MM.1S (cell line): ENCODE measurements at regions not wholly inside any gene's neighbourhood (a gene's known extent, or its start where the extent isn't known, plus 50 kb on each side); places are given as distances from the start of the nearest gene placed in this dataset.
"Not testable (repeated sequence)": the region's sequence is repeated elsewhere in the genome, so short reads cannot be mapped to it uniquely, and the experiment has no call there.

Experiments used
- DNase-seq: peaks from one replicate; pipeline ENCODE4 v3.0.0-alpha.2; 2015
- H2AFZ ChIP-seq: fragments of 300-600 bp; sonication (generic); 2 replicates; pipeline ENCODE4 v1.6.0; 2016; ENCODE audit warnings: antibody characterized with exemption, low read length
- H3F3A ChIP-seq: fragments of 300-600 bp; sonication (generic); 2 replicates; pipeline ENCODE4 v1.6.1; 2016; ENCODE audit warnings: mild to moderate bottlenecking, antibody characterized with exemption, low read length, moderate library complexity, mixed read lengths; ENCODE audit not compliant: insufficient read depth
- H3K27ac ChIP-seq: fragments of 300-600 bp; sonication (generic); 2 replicates; pipeline ENCODE4 v1.5.1; 2016; ENCODE audit warnings: mild to moderate bottlenecking, low read length
- H3K27me3 ChIP-seq: fragments of 300-600 bp; sonication (generic); replicated peaks from 2 replicates; pipeline ENCODE4 v1.6.0; 2016; ENCODE audit warnings: low read length; ENCODE audit not compliant: insufficient read depth
- H3K36me3 ChIP-seq: fragments of 300-600 bp; sonication (generic); replicated peaks from 2 replicates; pipeline ENCODE4 v1.6.1; 2016; ENCODE audit warnings: mild to moderate bottlenecking, low read length, mixed read lengths; ENCODE audit not compliant: insufficient read depth
- H3K4me1 ChIP-seq: fragments of 300-600 bp; sonication (generic); 2 replicates; pipeline ENCODE4 v1.6.1; 2016; ENCODE audit warnings: low read length, mixed read lengths
- H3K4me2 ChIP-seq: fragments of 300-600 bp; sonication (generic); 2 replicates; pipeline ENCODE4 v1.6.0; 2016; ENCODE audit warnings: low read depth, low read length
- H3K4me3 ChIP-seq: fragments of 300-600 bp; sonication (generic); 2 replicates; pipeline ENCODE4 v1.5.1; 2016; ENCODE audit warnings: low read length, mixed read lengths
- H3K79me2 ChIP-seq: fragments of 300-600 bp; sonication (generic); 2 replicates; pipeline ENCODE4 v1.6.1; 2016; ENCODE audit warnings: mixed run types, low read length, mixed read lengths
- H3K9ac ChIP-seq: fragments of 300-600 bp; sonication (generic); 2 replicates; pipeline ENCODE4 v1.6.1; 2016; ENCODE audit warnings: low read length, mixed read lengths
- H3K9me2 ChIP-seq: fragments of 300-600 bp; sonication (generic); replicated peaks from 2 replicates; pipeline ENCODE4 v1.6.1; 2016; ENCODE audit warnings: mild to moderate bottlenecking, low read length, mixed read lengths; ENCODE audit not compliant: insufficient read depth
- H3K9me3 ChIP-seq: fragments of 300-600 bp; sonication (generic); replicated peaks from 2 replicates; pipeline ENCODE4 v1.6.1; 2016; ENCODE audit warnings: mild to moderate bottlenecking, low read length, mixed read lengths; ENCODE audit not compliant: insufficient read depth
- H4K20me1 ChIP-seq: fragments of 300-600 bp; sonication (generic); 2 replicates; pipeline ENCODE4 v1.6.1; 2016; ENCODE audit warnings: mild to moderate bottlenecking, low read length, moderate library complexity, mixed read lengths; ENCODE audit not compliant: insufficient read depth
- EZH2 ChIP-seq: fragments of 300-600 bp; sonication (generic); optimal IDR thresholded peaks from 2 replicates; pipeline ENCODE3; 2017; ENCODE audit warnings: low read depth, mild to moderate bottlenecking, antibody characterized with exemption, low read length, mixed read lengths
- EZH2phosphoT487 ChIP-seq: fragments of 300-600 bp; sonication (generic); IDR thresholded peaks from 2 replicates; pipeline ENCODE4 v1.6.1; 2018; ENCODE audit warnings: antibody characterized with exemption, low read length
- TF ChIP-seq, protein P1 (sequence below): fragments of 300-600 bp; sonication (generic); IDR thresholded peaks from 2 replicates; pipeline ENCODE4 v1.5.1; 2016; ENCODE audit warnings: antibody characterized with exemption, low read length, mixed read lengths

DNA sequence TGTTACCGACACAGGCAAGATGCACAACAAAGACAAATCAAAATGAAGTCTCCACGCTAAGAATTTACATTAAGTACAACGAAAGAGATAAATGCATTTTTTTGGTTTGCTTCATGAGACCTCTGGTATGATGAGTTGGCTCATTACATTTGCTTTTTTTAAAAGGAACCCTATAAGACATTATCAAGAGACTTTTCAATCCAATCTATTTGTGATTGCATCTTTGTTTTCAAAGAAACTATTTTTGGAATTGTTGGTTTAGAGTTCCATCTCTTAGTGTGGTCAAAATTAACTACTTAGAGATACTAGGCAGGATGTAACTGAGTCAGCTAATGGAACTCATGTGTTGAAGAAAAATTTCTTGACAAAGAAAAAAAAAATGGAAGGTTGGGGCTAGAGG lies 200.1 kb downstream of the ZC3H11B start:
- H3K4me1 ChIP-seq = no peaks in the 10 kb centered on the region
- H3K27me3 ChIP-seq = no peaks in the 10 kb centered on the region
- H4K20me1 ChIP-seq = no peaks in the 10 kb centered on the region
- no peaks in the 10 kb centered on the region for H3K9me2 ChIP-seq
- no peak overlapping the region for H2AFZ ChIP-seq
- H3K4me3 ChIP-seq = no peak overlapping the region
- H3K79me2 ChIP-seq = no peaks in the 10 kb centered on the region
- no peak overlapping the region for H3K27ac ChIP-seq
- no peaks in the 10 kb centered on the region for H3K9me3 ChIP-seq
- TF ChIP-seq, protein P1, sequence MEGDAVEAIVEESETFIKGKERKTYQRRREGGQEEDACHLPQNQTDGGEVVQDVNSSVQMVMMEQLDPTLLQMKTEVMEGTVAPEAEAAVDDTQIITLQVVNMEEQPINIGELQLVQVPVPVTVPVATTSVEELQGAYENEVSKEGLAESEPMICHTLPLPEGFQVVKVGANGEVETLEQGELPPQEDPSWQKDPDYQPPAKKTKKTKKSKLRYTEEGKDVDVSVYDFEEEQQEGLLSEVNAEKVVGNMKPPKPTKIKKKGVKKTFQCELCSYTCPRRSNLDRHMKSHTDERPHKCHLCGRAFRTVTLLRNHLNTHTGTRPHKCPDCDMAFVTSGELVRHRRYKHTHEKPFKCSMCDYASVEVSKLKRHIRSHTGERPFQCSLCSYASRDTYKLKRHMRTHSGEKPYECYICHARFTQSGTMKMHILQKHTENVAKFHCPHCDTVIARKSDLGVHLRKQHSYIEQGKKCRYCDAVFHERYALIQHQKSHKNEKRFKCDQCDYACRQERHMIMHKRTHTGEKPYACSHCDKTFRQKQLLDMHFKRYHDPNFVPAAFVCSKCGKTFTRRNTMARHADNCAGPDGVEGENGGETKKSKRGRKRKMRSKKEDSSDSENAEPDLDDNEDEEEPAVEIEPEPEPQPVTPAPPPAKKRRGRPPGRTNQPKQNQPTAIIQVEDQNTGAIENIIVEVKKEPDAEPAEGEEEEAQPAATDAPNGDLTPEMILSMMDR = no peak
- TF ChIP-seq EZH2 (no peak), EZH2phosphoT487 (no peak)
- no peak for DNase-seq
- no peaks in the 10 kb centered on the region for H3K36me3 ChIP-seq
- H3K9ac ChIP-seq = no peak overlapping the region
- no peak overlapping the region for H3K4me2 ChIP-seq
- H3F3A ChIP-seq = no peaks in the 10 kb centered on the region

GRCh38 chr1:219410721-219411120 lies 202.2 kb downstream of the ZC3H11B start:
- DNase-seq = not testable (repeated sequence)

GRCh38 chr1:219405531-219406331 lies 207.2 kb downstream of the ZC3H11B start:
- no peaks in the 10 kb centered on the region for H4K20me1 ChIP-seq
- H3K9ac ChIP-seq = no peak overlapping the region
- DNase-seq = no peak
- H3K4me1 ChIP-seq = no peaks in the 10 kb centered on the region
- H3K27me3 ChIP-seq = no peaks in the 10 kb centered on the region
- no peak overlapping the region for H3K4me2 ChIP-seq
- no peak overlapping the region for H2AFZ ChIP-seq
- no peak overlapping the region for H3K4me3 ChIP-seq
- no peak for TF ChIP-seq EZH2phosphoT487
- no peak for TF ChIP-seq EZH2
- TF ChIP-seq, protein P1 = no peak
- H3K9me3 ChIP-seq = no peaks in the 10 kb centered on the region
- no peaks in the 10 kb centered on the region for H3F3A ChIP-seq
- H3K36me3 ChIP-seq = no peaks in the 10 kb centered on the region
- H3K27ac ChIP-seq = no peak overlapping the region
- H3K9me2 ChIP-seq = no peaks in the 10 kb centered on the region
- H3K79me2 ChIP-seq = no peaks in the 10 kb centered on the region

More at GRCh38 chr1:219410721-219411120, 202.2 kb downstream of the ZC3H11B start:
- H3K36me3 ChIP-seq, H4K20me1 ChIP-seq, H3K27me3 ChIP-seq, H3K9ac ChIP-seq, H3K4me2 ChIP-seq, H3K27ac ChIP-seq, H3K4me1 ChIP-seq, H2AFZ ChIP-seq, H3K4me3 ChIP-seq, H3K9me3 ChIP-seq, H3F3A ChIP-seq, H3K9me2 ChIP-seq, H3K79me2 ChIP-seq: not testable (repeated sequence)

DNA sequence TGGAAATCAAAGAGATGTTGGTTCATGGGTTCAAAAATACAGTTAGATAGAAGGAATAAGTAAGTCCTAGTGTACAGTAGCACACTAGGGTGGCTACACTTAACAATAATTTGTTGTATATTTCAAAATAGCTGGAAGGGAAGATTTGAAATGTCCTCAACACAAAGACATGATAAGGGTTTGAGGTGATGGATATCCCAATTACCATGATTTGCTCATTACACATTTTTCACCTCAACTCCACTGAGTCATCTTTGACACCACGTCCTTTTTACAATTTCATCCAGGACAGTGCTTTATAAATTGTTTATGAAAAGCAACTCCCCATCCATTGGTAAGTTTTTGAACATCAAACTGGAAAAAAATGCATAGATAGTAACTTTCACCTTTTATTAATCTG lies 208.3 kb downstream of the ZC3H11B start:
- Histone ChIP-seq H3K4me1 (no peaks in the 10 kb centered on the region), H3K27ac (no peak overlapping the region), H3K4me3 (no peak overlapping the region), H3K27me3 (no peaks in the 10 kb centered on the region), H4K20me1 (no peaks in the 10 kb centered on the region), H3K9me2 (no peaks in the 10 kb centered on the region), H3K36me3 (no peaks in the 10 kb centered on the region), H3K9me3 (no peaks in the 10 kb centered on the region), H3K4me2 (no peak overlapping the region), H3K79me2 (no peaks in the 10 kb centered on the region), H3K9ac (no peak overlapping the region), H3F3A (no peaks in the 10 kb centered on the region), H2AFZ (no peak overlapping the region)
- DNase-seq = no peak
- TF ChIP-seq, protein P1 = no peak
- TF ChIP-seq EZH2phosphoT487 (no peak), EZH2 (no peak)
